Neural crest cell (in vitro differentiated cells): ENCODE measurements at regions not wholly inside any gene's neighbourhood (a gene's known extent, or its start where the extent isn't known, plus 50 kb on each side); places are given as distances from the start of the nearest gene placed in this dataset.

Experiments
- DNase-seq: peaks from one replicate; pipeline ENCODE4 v3.0.0; 2021; ENCODE audit warnings: low read depth, mixed read lengths, low spot score
- H3K27ac Mint-ChIP-seq: one replicate; pipeline ENCODE4 v1.8.0; 2021; ENCODE audit warnings: mild to moderate bottlenecking, mixed read lengths; ENCODE audit not compliant: unreplicated experiment
- H3K27me3 Mint-ChIP-seq: 2 replicates; pipeline ENCODE4 v1.8.0; 2021; ENCODE audit warnings: low read depth, mild to moderate bottlenecking, mixed read lengths
- H3K36me3 Mint-ChIP-seq: 2 replicates; pipeline ENCODE4 v1.8.0; 2021; ENCODE audit warnings: low read depth, mild to moderate bottlenecking, mixed read lengths
- H3K4me1 Mint-ChIP-seq: 2 replicates; pipeline ENCODE4 v1.8.0; 2021; ENCODE audit warnings: mixed read lengths
- H3K4me3 Mint-ChIP-seq: one replicate; pipeline ENCODE4 v1.8.0; 2021; ENCODE audit warnings: mild to moderate bottlenecking, mixed read lengths
- H3K9me3 Mint-ChIP-seq: 2 replicates; pipeline ENCODE4 v1.8.0; 2021; ENCODE audit warnings: mixed read lengths
- TF ChIP-seq, protein P1 (sequence below): fragments of 200-600 bp; sonication (generic); conservative IDR thresholded peaks from 2 replicates; pipeline ENCODE4 v1.5.0; 2021; ENCODE audit warnings: antibody characterized with exemption, mild to moderate bottlenecking

DNA sequence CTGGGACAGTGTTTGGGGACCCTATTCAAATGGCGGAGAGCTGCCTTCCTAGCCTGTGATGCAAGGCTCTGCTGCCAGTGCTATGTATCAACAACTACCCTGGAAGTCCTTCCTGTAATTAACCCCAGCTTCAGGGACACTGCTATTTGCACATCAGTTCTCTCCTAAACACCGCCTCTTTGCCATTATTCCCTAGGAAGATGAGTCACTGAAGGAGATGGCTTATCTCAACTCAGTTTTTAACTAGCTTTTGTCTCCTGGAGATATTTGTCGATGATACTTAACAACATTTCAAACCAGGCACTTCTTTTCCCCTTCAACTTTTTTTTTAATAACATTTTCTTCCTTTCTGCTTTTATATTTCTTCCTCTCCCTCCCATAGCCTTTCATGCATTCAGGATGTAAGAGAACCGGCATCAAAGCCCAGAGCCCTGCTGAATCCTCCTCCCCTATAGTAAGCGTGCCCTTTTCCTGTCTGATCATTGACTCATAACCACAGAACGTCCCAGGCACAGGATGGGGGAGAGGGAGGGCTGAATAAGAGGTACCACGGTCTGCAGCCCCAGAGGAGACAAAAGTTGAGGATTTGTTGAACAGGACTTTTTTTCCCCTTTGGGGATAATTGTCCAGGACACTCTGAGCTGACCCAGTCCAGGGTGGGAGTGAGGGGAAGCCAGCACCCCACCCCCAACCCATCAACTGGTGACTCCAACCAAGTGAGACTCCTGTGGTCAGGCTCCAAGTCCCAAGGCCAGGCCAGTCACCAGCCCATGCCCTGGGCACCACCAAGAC is 387.8 kb upstream of the SALL1 start:
- no peak for DNase-seq

DNA sequence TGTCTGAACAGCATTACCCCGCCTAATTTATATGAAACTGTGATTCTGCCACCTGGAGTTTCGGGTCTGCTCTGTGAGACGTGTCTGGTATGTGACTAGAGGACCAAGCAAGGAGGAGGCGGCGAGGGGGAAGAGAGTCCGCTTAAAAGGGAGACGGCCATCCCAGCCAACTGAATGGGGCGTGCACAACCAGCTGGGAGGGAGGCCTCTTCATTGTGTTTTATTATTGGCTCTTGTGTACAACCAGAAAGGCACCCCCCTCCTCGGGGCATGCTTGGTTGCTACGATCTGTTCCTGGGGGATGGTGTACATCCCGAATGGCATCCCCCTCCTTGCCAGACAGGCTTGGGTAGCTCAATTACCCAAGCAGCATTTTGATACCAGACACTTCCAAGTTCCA is 384.5 kb upstream of the SALL1 start:
- Mint-ChIP-seq H3K27ac (no peak overlapping the region), H3K9me3 (no peaks in the 10 kb centered on the region), H3K27me3 (no peaks in the 10 kb centered on the region), H3K4me1 (peaks cover 39% of the 10 kb centered on the region), H3K4me3 (peak overlapping the region; percentile 2), H3K36me3 (no peaks in the 10 kb centered on the region)
- TF ChIP-seq, protein P1, sequence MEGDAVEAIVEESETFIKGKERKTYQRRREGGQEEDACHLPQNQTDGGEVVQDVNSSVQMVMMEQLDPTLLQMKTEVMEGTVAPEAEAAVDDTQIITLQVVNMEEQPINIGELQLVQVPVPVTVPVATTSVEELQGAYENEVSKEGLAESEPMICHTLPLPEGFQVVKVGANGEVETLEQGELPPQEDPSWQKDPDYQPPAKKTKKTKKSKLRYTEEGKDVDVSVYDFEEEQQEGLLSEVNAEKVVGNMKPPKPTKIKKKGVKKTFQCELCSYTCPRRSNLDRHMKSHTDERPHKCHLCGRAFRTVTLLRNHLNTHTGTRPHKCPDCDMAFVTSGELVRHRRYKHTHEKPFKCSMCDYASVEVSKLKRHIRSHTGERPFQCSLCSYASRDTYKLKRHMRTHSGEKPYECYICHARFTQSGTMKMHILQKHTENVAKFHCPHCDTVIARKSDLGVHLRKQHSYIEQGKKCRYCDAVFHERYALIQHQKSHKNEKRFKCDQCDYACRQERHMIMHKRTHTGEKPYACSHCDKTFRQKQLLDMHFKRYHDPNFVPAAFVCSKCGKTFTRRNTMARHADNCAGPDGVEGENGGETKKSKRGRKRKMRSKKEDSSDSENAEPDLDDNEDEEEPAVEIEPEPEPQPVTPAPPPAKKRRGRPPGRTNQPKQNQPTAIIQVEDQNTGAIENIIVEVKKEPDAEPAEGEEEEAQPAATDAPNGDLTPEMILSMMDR: no peak
- no peak for DNase-seq

More for the DNA sequence above, 387.8 kb upstream of the SALL1 start:
- no peak overlapping the region for H3K27ac Mint-ChIP-seq
- H3K9me3 Mint-ChIP-seq: no peaks in the 10 kb centered on the region
- H3K4me1 Mint-ChIP-seq: peaks cover 72% of the 10 kb centered on the region
- H3K4me3 Mint-ChIP-seq: peak overlapping the region; percentile 23
- no peaks in the 10 kb centered on the region for H3K27me3 Mint-ChIP-seq
- TF ChIP-seq, protein P1: no peak
- no peaks in the 10 kb centered on the region for H3K36me3 Mint-ChIP-seq

DNA sequence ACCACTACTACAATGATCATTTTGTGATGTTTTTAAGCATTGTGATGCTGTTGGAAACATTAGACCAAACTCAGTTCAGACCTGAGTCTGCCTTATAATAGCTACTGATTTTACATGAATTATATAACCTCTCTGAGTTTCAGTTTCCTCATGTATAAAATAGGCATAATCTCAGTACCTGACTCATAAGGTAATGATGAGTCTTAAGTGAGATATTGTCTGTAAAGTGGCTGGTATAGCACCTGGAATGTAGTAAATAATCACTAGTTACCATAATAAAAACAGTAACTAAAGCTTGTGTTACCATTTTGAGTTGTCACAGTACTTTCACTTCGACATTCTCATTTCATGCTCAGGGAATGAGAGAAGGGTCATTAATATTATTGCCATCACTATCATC is 381.5 kb upstream of the SALL1 start:
- Mint-ChIP-seq H3K27me3 (no peaks in the 10 kb centered on the region), H3K36me3 (peaks cover 2% of the 10 kb centered on the region), H3K27ac (no peak overlapping the region), H3K4me3 (no peak overlapping the region), H3K4me1 (peaks cover 18% of the 10 kb centered on the region), H3K9me3 (peaks cover 4% of the 10 kb centered on the region)
- TF ChIP-seq, protein P1: no peak
- DNase-seq: no peak

DNA sequence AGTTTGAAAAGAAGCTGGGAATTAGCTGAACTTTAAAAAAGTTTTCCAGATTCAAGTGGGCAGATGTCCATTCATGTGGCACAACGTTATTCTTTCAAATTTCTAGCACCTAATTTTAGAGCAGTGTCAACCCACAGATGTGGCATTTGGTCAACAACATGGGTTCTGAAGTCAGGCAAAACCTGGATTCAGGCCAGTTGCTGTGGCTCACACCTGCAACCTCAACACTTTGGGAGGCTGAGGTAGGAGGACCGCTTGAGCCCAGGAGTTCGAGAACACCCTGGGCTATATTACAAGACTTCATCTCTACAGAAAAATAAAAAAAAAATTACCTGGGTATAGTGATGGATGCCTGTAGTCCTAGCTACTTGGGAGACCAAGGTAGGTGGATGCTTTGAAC is 380.2 kb upstream of the SALL1 start:
- DNase-seq: no peak
- Mint-ChIP-seq H3K36me3 (peaks cover 2% of the 10 kb centered on the region), H3K4me3 (no peak overlapping the region), H3K27ac (no peak overlapping the region), H3K9me3 (peaks cover 6% of the 10 kb centered on the region), H3K27me3 (no peaks in the 10 kb centered on the region), H3K4me1 (peaks cover 29% of the 10 kb centered on the region)
- TF ChIP-seq, protein P1: no peak

DNA sequence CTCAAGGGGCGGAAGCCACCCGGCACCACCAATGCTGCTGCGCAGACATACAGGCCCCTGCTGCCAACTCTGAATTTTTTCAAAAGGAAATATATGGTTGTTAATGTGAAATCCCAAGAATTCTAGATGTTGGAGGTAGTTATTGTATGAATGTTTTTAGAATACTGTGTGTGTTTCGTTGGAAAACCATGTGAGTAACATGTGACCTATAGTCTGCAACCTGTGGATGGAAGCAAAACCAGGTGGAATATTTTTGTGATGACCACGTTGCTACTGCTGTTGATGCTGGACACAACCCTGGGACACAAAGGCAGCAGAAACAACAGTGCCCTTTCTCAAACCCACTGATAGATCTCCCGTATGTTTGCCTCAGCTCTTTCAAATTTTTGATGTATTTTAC is 376.3 kb upstream of the SALL1 start:
- TF ChIP-seq, protein P1: no peak
- no peak overlapping the region for H3K4me3 Mint-ChIP-seq
- no peak for DNase-seq
- peaks cover 39% of the 10 kb centered on the region for H3K4me1 Mint-ChIP-seq
- H3K36me3 Mint-ChIP-seq: peaks cover 2% of the 10 kb centered on the region
- no peaks in the 10 kb centered on the region for H3K27me3 Mint-ChIP-seq
- no peak overlapping the region for H3K27ac Mint-ChIP-seq
- peaks cover 6% of the 10 kb centered on the region for H3K9me3 Mint-ChIP-seq
